HFF-Myc (cell line): ENCODE measurements at regions not wholly inside any gene's neighbourhood (a gene's known extent, or its start where the extent isn't known, plus 50 kb on each side); places are given as distances from the start of the nearest gene placed in this dataset.

Source experiments
- DNase-seq: peaks from one replicate; pipeline ENCODE4 v3.0.0-alpha.2; 2011; ENCODE audit warnings: low read depth; ENCODE audit errors: extremely low read depth
- H3K4me3 ChIP-seq: replicated peaks from 2 replicates; pipeline ENCODE4 v1.5.1; 2011; ENCODE audit warnings: low read depth, mild to moderate bottlenecking, control low read depth, low read length
- CTCF ChIP-seq: IDR thresholded peaks from 2 replicates; pipeline ENCODE4 v1.5.1; 2012; ENCODE audit warnings: mild to moderate bottlenecking, low read depth, low read length, control low read depth; ENCODE audit errors: missing control alignments

DNA sequence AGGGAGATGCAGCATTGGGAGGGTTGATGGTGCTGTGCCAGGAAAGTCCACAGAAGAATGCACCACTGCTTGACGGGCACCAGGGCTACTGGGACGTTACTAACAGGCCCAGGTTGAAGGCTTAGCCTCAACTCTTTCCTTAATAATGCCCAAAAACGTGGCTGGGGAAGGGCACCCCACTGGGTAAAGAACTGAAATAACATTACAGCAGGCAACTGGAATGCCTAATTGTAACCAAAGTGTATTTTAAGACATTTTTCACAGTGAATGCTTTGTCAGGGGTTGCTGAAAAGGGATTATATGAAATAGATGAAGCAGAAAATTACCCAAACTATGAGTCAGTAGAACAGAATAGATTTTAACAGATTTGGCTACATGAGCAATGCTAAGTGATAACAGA is 191.3 kb downstream of the CMPK2 start:
- TF ChIP-seq CTCF = no peak
- no peak for DNase-seq
- H3K4me3 ChIP-seq = no peak overlapping the region

DNA sequence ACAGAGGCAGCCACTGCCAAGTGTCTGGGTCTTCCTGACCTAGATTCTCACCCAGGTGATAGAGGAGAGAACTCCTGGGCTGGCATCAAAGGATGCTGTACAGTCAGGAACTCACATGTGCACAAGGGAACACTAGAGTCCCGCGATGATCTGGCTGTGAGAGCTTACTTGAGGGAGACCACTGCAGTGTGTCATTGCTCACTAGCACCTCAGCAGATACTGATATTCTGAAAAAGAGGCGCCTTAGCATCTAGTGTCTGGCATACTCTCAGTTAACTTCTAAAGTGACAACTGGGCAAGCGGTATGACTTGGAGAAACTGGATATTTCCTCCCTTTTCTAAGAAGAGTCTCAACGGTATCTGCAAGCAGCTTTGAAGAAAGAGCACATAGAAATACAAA is 189.9 kb downstream of the CMPK2 start:
- DNase-seq = no peak
- H3K4me3 ChIP-seq = no peak overlapping the region
- no peak for TF ChIP-seq CTCF

DNA sequence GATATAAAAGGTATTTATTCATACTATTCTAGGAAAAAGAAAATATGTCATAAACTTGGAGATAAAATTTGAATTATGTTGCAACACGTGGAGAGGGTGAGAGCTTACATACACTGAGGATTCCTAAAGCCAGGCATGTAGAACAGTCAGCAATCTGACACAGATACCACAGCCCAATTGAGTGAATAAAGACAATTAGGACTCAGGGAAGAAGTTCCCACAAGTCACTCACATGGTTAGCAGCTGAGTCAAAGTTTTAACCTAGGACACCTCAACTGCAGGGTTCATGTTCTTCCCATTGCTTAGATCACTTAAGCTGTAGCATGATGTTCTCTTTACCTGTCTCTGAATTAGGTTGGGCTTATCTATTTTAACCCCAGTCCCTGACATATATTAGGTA is 189.5 kb downstream of the CMPK2 start:
- no peak for DNase-seq
- no peak for TF ChIP-seq CTCF
- no peak overlapping the region for H3K4me3 ChIP-seq

DNA sequence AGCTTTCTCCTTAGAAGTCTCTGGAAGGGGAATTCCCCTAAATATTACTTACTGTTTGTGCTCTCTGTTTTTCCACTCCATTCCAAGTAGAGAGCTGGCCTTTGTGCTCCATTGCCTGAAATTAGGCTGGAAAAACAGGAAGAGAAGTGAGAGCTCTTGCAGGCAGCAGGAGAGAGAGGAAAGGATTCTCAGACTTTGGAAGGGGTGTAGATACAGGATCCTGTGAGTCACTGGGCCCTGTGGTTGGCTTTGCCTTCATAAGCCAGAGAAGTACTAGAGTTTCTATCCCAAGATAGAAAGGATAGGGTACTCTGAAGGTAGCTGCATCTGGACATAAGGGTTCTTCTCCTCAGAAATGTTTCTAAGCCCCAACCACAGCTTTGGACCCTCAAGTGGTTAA is 188.9 kb downstream of the CMPK2 start:
- DNase-seq = no peak
- TF ChIP-seq CTCF = no peak
- no peak overlapping the region for H3K4me3 ChIP-seq

GRCh38 chr2:6679471-6679870 is 186.2 kb downstream of the CMPK2 start:
- no peak for DNase-seq
- no peak overlapping the region for H3K4me3 ChIP-seq
- no peak for TF ChIP-seq CTCF

DNA sequence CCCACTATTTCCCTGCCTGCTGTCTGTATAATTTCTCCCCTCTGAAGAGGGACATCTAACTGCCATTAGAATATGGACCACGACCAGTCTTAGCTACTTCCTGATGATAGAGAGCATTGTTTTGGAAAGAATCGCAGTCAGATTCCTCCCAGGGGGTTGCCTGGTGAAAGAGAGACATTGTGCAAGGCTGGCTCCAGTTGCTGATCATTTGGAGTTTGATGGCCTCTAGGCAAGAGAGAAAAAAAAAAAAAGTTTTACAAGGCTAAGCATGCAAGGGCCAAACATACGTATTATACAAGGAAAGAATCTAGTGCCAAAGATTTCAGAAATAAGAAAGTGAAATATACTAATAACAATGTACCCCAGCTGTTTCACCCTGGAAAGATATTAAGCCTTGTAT is 182.2 kb downstream of the CMPK2 start:
- no peak overlapping the region for H3K4me3 ChIP-seq
- no peak for TF ChIP-seq CTCF
- DNase-seq = no peak

DNA sequence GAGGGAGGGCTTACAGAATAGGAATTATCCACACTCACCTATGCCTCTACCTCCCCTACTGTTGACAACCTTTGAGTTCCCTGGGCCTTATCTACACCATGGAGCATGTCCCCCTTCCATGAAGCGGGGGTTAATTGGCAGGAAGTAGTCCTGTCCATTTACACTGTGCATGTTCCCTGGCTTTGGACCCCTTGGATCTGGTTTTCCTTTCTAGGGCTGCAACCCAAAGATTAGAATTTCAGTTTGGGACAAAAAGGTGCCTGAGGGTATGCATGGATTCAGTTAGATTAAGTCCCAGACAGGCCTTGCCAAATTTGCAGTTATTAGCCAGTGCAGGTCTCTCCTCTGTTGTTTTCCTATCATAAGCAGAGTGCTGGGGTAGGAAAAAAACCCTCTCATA is 180.3 kb downstream of the CMPK2 start:
- TF ChIP-seq CTCF = no peak
- DNase-seq = no peak
- H3K4me3 ChIP-seq = no peak overlapping the region
